ENCODE measurements at regions not wholly inside any gene's neighbourhood (a gene's known extent, or its start where the extent isn't known, plus 50 kb on each side); places are given as distances from the start of the nearest gene placed in this dataset.
"Not testable (repeated sequence)": the region's sequence is repeated elsewhere in the genome, so short reads cannot be mapped to it uniquely, and the experiment has no call there.

GRCh38 chr15:22134941-22135566, 54.7 kb downstream of the OR4M2 start:
- DNase-seq: not testable (repeated sequence)

DNA sequence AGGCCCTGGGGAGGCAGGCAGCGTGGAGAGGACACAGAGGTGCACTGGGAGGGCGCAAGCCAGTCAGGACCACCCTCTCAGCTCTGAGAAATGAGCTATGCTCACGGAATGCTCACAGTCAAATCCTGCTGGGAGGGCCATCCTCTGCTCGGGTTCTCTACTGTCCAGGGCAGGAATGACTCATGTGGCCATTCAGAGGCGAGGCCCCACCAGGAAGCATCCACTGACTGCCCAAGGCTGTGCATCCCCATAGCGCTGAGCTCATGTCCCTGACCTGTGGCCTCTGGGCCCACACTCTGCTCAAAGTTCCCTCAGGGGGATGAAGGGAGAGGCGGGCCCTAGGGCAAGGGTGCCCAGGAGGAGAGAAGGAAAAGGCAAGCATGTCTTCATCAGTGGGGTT, 57.2 kb downstream of the OR4M2 start:
- DNase-seq: not testable (repeated sequence)

DNA sequence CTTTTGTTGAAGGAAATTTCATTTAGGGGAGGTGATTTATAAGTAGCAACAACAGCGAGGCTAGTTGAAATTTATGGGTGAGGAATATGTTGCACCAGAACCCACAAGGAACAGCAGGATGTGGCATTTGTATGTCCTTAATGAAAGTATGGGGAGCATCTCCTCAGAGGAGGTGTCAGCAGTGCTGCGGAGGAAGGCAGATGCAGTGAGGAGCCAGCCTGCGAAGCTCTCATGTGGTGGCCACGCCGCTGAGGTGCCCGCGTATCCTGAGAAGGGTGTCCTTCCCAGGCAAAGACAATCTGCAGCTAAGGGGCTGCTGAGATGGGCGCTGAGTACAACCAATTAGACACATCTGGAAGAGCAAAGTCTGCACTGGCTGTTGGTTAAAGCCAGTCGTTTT, 60.8 kb downstream of the OR4M2 start:
- not testable (repeated sequence) for DNase-seq

GRCh38 chr15:22148109-22148508, 67.8 kb downstream of the OR4M2 start:
- not testable (repeated sequence) for DNase-seq

DNA sequence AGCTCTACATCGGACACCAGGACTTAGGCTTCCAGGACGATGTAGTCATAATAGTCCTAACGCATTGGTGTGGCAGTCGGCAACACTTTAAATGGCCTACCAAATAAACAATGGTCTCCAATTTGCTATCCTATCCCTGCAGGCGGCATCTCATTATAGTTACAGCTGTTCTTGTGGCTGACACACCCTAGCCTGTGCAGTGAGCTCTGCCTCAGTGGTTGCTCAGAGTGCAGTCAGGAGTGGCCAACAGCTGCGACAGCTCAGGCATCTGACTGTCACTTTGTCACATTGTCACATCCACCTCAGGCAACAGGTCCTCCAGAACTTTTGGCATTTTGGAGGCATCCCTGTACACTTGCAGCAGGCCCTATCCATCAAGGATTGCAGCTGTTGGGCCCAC, 77.9 kb downstream of the OR4M2 start:
- DNase-seq: not testable (repeated sequence)

GRCh38 chr15:22160283-22160682, 80.0 kb downstream of the OR4M2 start:
- not testable (repeated sequence) for DNase-seq

GRCh38 chr15:22160741-22161140, 80.4 kb downstream of the OR4M2 start:
- not testable (repeated sequence) for DNase-seq

DNA sequence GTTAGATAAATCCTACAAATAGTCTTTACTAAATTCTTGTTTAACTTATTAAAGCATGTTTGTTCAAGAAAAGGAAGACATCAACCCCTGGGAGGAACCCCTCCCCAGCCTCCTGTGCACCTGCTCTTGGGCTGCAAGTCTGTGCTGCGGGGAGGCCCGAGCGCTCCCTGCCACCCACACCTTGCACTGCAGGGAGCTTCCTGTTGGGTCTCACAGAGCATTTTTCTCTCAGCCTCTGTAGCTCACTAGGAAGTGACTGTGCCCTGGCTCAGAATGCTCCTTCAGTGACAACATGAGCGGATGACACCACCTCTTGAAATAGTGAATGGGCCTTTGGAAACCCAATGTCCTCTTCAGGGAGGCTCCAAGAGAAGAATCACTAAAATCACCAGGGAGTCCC, 81.1 kb downstream of the OR4M2 start:
- DNase-seq: not testable (repeated sequence)

- DNase-seq: not testable (repeated sequence)
Measured at GRCh38 chr15:22163715-22164114, 83.4 kb downstream of the OR4M2 start.

GRCh38 chr15:22167521-22167920, 87.2 kb downstream of the OR4M2 start:
- DNase-seq: not testable (repeated sequence)

DNA sequence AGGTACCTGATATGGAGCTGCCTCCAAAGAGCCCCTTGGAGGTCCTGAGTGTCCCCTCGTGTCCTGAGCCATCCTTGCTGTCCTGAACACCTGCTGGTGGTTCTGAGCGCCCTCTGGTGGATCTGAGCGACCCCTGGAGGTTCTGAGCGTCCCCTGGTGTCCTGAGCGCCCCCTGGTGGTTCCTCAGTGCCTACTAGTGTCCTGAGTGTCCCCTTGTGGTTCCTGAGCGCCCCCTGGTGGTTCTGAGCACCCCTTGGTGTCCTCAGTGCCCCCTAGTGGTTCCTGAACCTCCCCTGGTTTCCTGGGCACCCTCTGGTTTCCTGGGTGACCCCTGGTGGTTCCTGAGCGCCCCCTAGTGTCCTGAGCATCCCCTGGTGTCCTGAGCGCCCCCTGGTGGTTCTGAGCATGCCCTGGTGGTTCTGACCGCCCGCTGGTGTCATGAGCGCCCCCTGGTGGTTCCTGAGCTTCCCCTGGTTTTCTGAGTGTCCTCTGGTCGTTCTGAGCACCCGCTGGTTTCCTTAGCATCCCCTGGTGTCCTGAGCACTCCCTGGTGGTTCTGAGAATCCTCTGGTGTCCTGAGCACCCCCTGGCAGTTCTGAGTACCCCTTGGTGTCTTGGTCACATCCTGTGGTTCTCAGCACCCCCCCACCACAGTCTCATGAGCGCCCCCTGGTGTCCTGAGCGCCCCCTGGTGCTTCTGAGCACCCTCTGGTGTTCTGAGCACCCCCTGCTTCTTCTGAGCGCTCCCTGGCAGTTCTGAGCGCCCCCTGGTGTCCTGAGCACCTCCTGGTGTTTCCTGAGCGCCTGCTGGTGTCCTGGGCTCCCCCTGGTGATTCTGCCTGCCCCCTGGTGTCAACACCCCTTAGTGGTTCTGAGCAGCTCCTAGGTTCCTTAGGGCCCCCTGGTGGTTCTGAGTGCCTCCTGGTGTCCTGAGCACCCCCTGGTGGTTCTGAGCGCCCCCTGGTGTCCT, 93.0 kb downstream of the OR4M2 start:
- not testable (repeated sequence) for DNase-seq

DNA sequence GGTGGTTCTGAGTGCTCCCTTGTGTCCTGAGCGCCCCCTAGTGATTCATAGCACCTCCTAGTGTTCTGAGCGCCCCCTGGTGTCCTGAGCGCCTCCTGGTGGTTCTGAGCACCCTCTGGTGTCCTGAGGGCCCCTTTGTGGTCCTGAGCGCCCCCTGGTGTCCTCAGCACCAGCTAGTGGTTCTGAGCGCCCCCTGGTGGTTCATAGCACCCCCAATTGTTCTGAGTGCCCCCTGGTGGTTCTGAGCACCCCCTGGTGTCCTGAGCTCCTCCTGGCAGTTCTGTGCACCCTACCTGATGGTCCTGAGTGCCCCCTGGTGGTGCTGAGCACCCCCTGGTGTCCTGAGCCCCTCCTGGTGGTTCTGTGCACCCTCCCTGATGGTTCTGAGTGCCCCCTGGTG, 93.8 kb downstream of the OR4M2 start:
- not testable (repeated sequence) for DNase-seq

GRCh38 chr15:22177965-22178364, 97.6 kb downstream of the OR4M2 start:
- not testable (repeated sequence) for DNase-seq

GRCh38 chr15:22178438-22178837, 98.1 kb downstream of the OR4M2 start:
- not testable (repeated sequence) for DNase-seq

DNA sequence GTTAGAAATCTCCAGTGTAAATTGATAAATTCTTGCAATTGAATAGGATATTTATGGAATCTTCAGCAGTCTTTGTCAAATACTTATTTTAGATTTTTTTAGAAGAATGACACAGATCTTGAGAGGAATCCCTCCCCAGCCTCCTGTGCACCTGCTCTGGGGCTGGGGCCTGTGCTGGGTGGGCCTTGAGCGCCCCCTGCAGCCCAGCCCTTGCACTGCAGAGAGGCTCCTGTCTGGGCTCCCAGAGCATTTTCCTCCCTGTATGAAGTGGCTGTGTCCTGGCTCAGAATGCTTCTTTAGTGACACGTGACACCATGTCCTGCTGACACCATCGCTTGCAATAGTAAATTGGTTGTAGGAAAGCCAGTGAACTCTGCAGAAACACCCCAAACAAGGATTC, 98.7 kb downstream of the OR4M2 start:
- DNase-seq: not testable (repeated sequence)

DNA sequence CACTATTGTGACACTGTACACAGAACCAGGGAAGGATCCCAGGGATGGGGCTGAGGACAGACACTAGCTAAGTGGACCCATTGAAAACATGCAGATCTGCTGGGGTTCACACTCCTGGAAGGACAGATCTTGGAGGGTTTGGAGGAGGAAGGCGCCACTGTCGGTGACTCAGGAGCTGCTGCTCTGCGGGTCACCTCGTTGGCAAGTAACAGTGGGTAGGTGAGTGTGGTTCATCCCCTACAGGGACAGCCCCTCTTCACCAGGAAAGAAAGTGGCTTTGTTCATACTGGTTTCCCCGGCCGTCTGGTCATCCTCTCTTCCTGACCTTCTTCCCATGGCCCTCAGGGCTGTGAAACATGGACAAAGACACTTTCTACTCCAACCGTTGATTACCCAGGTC, 100.3 kb downstream of the OR4M2 start:
- DNase-seq: not testable (repeated sequence)

GRCh38 chr15:22184678-22185077, 104.4 kb downstream of the OR4M2 start:
- DNase-seq: not testable (repeated sequence)

DNA sequence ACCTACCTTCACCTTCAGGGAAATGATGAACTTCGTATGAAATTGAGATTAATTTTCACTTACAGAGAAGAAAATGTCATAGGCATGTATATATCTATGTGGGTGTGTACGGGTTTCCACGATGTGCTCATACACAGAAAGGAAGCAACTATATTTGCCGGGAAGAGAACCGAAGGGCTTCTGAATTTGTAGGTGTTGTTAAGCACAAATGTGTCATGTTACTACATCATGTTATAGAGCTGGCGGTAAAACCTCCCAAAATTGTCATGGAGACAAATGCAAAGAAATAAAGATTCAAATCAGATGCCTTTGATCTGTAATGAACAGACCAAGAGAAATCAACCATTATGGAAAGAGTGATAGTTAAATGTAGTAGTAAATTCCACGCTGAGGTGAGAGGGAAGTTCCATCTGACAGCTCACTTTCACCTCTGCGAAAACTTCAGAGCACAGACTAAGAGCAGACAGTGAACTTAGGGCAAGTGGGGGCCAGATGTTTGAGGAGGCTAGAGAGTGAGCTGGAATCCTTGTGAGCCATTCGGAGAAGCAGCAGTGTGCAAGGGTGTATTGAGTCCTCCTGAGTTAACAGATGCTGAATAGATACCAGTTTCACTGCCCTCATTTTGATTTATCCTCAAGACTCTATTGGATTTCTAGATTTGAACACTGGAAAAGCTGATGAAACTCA, 106.7 kb downstream of the OR4M2 start:
- not testable (repeated sequence) for DNase-seq

DNA sequence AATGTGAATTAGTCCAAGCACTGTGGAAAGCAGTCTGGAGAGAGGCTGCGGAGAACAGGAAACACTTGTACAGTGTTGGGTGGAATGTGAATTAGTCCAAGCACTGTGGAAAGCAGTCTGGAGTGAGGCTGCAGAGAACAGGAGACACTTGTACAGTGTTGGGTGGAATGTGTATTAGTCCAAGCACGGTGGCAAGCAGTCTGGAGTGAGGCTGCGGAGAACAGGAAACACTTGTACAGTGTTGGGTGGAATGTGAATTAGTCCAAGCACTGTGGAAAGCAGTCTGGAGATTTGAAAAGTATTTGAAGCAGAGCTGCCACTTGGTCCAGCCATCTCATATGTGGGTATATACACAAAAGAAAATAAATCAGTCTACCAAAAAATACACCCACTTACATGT, 111.5 kb downstream of the OR4M2 start:
- DNase-seq: not testable (repeated sequence)

- DNase-seq: not testable (repeated sequence)
Measured at GRCh38 chr15:22194739-22195617, 114.7 kb downstream of the OR4M2 start.

- DNase-seq: not testable (repeated sequence)
Measured at GRCh38 chr15:22196423-22196822, 116.1 kb downstream of the OR4M2 start.

DNA sequence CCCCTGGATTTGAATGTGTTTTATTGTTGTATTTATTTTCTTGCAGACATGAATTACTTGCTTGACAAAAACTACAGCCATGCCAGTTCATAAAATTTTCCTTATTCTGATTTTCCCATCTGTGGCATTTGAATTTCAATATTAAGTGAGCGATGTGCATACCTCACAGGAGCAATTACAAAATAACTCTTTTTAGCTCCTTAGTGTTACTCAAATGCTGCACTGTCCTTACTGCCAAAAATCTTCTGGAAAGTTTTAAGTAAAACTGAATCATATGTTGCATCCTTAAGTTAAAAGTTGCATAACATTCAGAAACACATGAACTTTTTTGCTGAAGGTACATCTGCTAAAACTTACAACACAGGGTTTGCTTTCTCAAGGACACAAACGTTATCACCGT, 120.1 kb downstream of the OR4M2 start:
- not testable (repeated sequence) for DNase-seq

Measured in activated effector memory CD4-positive, alpha-beta T cell treated with Interleukin-2 at 50 U/mL for 16 hours (primary cell).